Stimulated activated naive CD8-positive, alpha-beta T cell treated with anti-CD3 and anti-CD28 coated beads, Interleukin-15, Interleukin-2, amounts not matched to agents 100 ng/mL and 50 ng/mL, for 24 hours (primary cell): ENCODE measurements at regions not wholly inside any gene's neighbourhood (a gene's known extent, or its start where the extent isn't known, plus 50 kb on each side); places are given as distances from the start of the nearest gene placed in this dataset.
A peak's percentile ranks its signal among the peaks of the same experiment; 100 is the strongest.

Source experiments
- H3K27ac Mint-ChIP-seq: one replicate; pipeline ENCODE4 v1.8.0; 2021; ENCODE audit warnings: mild to moderate bottlenecking, mixed read lengths
- H3K27me3 Mint-ChIP-seq: one replicate; pipeline ENCODE4 v1.8.0; 2021; ENCODE audit warnings: mixed read lengths
- H3K36me3 Mint-ChIP-seq: one replicate; pipeline ENCODE4 v1.8.0; 2021; ENCODE audit warnings: low read depth, mixed read lengths
- H3K4me1 Mint-ChIP-seq: one replicate; pipeline ENCODE4 v1.8.0; 2021; ENCODE audit warnings: low read depth, mixed read lengths
- H3K4me3 Mint-ChIP-seq: one replicate; pipeline ENCODE4 v1.8.0; 2021; ENCODE audit warnings: mild to moderate bottlenecking, mixed read lengths
- H3K9me3 Mint-ChIP-seq: one replicate; pipeline ENCODE4 v1.8.0; 2021; ENCODE audit warnings: mixed read lengths

DNA sequence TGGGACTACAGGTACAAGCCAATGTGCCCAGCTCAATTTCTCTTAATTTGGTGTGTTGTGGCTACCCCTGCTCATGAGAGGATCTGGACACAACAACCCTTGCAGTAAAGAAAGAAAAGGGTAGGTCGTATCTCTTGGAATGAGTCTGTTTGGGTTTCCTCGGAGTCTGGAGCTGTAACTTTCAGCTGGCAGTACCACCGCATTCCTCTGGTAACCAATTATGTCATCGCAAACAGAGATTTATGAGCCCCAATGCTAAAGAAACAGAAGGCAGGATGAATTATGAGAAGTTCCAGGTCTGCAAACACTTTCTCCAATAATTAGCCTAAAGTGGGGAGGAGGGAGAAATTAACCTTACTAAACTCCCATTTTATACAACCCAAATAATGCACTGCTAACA is 186.6 kb upstream of the NRP1 start:
- Mint-ChIP-seq H3K27me3 (peaks cover 28% of the 10 kb centered on the region), H3K9me3 (no peaks in the 10 kb centered on the region), H3K4me3 (no peak overlapping the region), H3K36me3 (no peaks in the 10 kb centered on the region), H3K4me1 (no peaks in the 10 kb centered on the region), H3K27ac (no peak overlapping the region)

- Mint-ChIP-seq H3K27me3 (peaks cover 28% of the 10 kb centered on the region), H3K36me3 (no peaks in the 10 kb centered on the region), H3K27ac (no peak overlapping the region), H3K9me3 (no peaks in the 10 kb centered on the region), H3K4me1 (no peaks in the 10 kb centered on the region), H3K4me3 (no peak overlapping the region)
Measured at GRCh38 chr10:33520223-33520622, 185.8 kb upstream of the NRP1 start.

DNA sequence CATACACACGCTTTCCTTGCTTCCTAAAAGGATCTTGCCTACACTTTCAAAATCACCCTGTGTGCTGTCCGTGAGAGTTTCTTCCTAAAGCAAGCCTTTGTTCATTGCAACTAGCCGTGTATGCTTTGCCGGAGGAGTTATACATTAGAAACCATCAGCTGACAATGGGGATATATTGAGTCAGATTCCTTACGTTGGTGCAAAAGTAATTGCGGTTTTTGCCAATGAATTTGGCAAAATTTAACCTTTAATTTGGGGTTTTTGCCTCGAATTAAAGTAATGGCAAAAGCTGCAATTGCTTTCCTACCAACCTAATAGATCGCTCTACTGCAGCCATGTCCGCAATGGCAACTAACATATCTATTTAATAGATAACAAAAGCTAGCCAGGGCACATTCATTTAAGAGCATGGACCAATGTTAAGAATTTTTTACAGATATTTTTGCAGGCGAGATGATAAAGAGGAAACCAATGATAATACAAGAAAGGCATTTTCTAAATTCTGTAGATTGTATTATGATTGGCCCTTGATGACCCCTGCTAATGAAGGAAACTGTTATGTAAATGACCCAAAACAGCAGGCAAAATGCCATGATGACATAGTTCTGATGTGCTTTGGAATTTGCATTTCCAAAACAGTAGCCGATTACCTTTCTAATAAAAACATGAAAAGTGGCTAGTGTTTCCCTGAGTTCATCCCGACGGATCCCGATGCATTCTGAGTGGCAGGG is 184.8 kb upstream of the NRP1 start:
- Mint-ChIP-seq H3K27ac (no peak overlapping the region), H3K4me3 (no peak overlapping the region), H3K27me3 (peaks cover 28% of the 10 kb centered on the region), H3K36me3 (no peaks in the 10 kb centered on the region), H3K9me3 (no peaks in the 10 kb centered on the region), H3K4me1 (no peaks in the 10 kb centered on the region)

- no peaks in the 10 kb centered on the region for H3K9me3 Mint-ChIP-seq
- H3K36me3 Mint-ChIP-seq: no peaks in the 10 kb centered on the region
- H3K27ac Mint-ChIP-seq: no peak overlapping the region
- H3K4me1 Mint-ChIP-seq: peaks cover 17% of the 10 kb centered on the region
- H3K4me3 Mint-ChIP-seq: no peak overlapping the region
- no peaks in the 10 kb centered on the region for H3K27me3 Mint-ChIP-seq
Measured at GRCh38 chr10:33510206-33510605, 175.7 kb upstream of the NRP1 start.

- Mint-ChIP-seq H3K27me3 (peaks cover 7% of the 10 kb centered on the region), H3K4me3 (no peak overlapping the region), H3K36me3 (no peaks in the 10 kb centered on the region), H3K4me1 (peaks cover 17% of the 10 kb centered on the region), H3K27ac (peak overlapping the region; percentile 37), H3K9me3 (no peaks in the 10 kb centered on the region)
Measured at GRCh38 chr10:33509231-33509831, 174.9 kb upstream of the NRP1 start.

DNA sequence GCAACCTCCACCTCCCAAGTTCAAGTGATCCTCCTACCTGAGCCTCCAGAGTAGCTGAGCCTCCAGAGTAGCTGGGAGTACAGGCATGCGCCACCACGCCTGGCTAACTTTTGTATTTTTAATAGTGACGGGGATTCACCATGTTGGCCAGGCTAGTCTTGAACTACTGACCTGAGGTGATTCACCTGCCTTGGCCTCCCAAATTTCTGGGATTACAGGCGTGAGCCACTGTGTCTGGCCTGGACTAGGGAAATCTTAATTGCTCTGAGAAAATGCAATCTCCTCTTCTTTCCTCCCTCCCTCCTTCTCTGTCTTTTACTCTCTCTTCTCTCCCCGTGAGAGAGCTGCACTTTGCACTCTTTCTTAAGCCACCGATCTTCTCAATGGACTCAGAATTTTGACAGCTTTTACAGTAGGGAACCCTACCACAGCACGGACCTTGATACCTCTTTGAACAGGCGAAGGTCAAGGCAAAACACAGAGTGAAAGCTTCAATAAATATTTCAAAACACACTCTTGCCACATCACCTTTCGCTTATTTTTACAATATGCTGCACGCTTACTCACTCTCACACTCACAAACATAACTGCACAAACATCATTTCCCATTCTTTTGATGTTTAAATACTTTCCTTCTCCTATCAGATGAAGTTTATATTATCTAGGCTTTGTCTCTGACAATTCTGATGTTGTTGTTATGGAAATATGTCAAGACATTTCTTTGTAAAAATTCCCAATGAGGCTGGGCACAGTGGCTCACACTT is 173.4 kb upstream of the NRP1 start:
- Mint-ChIP-seq H3K27me3 (peaks cover 7% of the 10 kb centered on the region), H3K9me3 (no peaks in the 10 kb centered on the region), H3K4me3 (no peak overlapping the region), H3K27ac (no peak overlapping the region), H3K4me1 (peaks cover 17% of the 10 kb centered on the region), H3K36me3 (no peaks in the 10 kb centered on the region)

DNA sequence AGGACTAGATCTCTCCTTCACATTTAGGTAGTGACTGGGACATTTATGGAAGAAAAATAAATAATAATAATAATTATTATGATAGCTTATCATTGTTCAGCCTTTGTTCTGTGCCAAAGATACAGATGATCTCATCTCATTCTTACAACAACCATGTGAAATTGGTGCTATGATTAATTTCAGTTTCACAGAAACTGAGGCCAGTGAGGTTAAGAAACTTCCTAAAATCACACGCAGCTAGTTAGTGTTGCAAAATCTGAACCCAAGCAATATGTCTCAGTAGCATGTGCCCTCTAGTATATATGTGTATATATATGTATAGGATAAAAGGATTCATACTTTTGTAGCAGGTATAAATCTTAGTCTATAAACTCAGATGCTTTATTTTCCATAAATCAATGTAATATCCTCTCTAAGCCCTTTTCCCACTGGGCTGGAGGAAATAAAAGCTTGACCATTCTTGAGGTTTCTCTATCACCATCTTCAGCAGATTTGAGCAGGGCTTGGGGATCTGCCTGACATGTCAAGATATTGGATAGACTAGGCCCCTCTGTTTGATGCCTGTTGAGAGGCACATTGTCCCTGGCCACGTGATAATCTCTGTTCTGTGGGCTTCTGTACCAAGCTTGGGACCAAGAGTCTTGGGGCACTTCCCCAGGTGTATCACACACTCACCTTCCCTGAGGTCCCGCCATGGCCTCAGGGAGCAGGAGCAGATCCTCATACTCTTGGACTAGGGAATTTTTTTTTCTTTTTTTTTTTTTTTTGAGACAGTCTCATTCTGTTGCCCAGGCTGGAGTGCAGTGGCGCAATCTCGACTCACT is 172.6 kb upstream of the NRP1 start:
- Mint-ChIP-seq H3K9me3 (no peaks in the 10 kb centered on the region), H3K27ac (no peak overlapping the region), H3K36me3 (no peaks in the 10 kb centered on the region), H3K4me3 (no peak overlapping the region), H3K27me3 (peaks cover 7% of the 10 kb centered on the region), H3K4me1 (peaks cover 17% of the 10 kb centered on the region)

GRCh38 chr10:33506391-33506790 is 171.9 kb upstream of the NRP1 start:
- H3K27me3 Mint-ChIP-seq: peaks cover 7% of the 10 kb centered on the region
- H3K9me3 Mint-ChIP-seq: no peaks in the 10 kb centered on the region
- no peak overlapping the region for H3K4me3 Mint-ChIP-seq
- H3K36me3 Mint-ChIP-seq: no peaks in the 10 kb centered on the region
- peaks cover 17% of the 10 kb centered on the region for H3K4me1 Mint-ChIP-seq
- no peak overlapping the region for H3K27ac Mint-ChIP-seq

- no peak overlapping the region for H3K27ac Mint-ChIP-seq
- no peaks in the 10 kb centered on the region for H3K36me3 Mint-ChIP-seq
- H3K4me1 Mint-ChIP-seq: no peaks in the 10 kb centered on the region
- peaks cover 19% of the 10 kb centered on the region for H3K27me3 Mint-ChIP-seq
- no peaks in the 10 kb centered on the region for H3K9me3 Mint-ChIP-seq
- no peak overlapping the region for H3K4me3 Mint-ChIP-seq
Measured at GRCh38 chr10:33501161-33501560, 166.7 kb upstream of the NRP1 start.

- H3K4me3 Mint-ChIP-seq: no peak overlapping the region
- H3K36me3 Mint-ChIP-seq: no peaks in the 10 kb centered on the region
- peaks cover 16% of the 10 kb centered on the region for H3K27me3 Mint-ChIP-seq
- H3K27ac Mint-ChIP-seq: no peak overlapping the region
- no peaks in the 10 kb centered on the region for H3K9me3 Mint-ChIP-seq
- no peaks in the 10 kb centered on the region for H3K4me1 Mint-ChIP-seq
Measured at GRCh38 chr10:33498391-33498891, 164.0 kb upstream of the NRP1 start.

GRCh38 chr10:33497338-33497737 is 162.9 kb upstream of the NRP1 start:
- Mint-ChIP-seq H3K9me3 (no peaks in the 10 kb centered on the region), H3K27me3 (peaks cover 16% of the 10 kb centered on the region), H3K4me3 (no peak overlapping the region), H3K4me1 (no peaks in the 10 kb centered on the region), H3K36me3 (no peaks in the 10 kb centered on the region), H3K27ac (no peak overlapping the region)

DNA sequence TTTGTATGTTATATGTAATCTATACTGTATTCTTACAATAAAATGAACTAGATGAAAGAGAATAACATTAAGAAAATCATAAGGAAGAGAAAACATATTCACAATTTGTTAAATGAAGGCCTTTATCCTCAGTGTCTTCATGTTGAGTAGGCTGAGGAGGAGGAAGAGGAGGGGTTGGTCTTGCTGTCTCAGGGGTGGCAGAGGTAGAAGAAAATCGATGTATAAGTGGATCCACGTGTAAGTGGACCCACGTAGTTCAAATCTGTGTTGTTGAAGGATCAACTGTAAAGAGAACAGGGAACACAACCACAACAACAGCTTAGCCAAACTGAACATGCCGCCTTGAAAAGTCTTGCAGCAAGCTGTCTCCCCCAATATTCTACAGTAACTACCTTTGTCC is 161.6 kb upstream of the NRP1 start:
- Mint-ChIP-seq H3K9me3 (no peaks in the 10 kb centered on the region), H3K4me3 (no peak overlapping the region), H3K27ac (no peak overlapping the region), H3K4me1 (no peaks in the 10 kb centered on the region), H3K36me3 (no peaks in the 10 kb centered on the region), H3K27me3 (peaks cover 16% of the 10 kb centered on the region)

GRCh38 chr10:33494694-33495265 is 160.3 kb upstream of the NRP1 start:
- H3K27me3 Mint-ChIP-seq: peaks cover 16% of the 10 kb centered on the region
- H3K27ac Mint-ChIP-seq: no peak overlapping the region
- H3K4me1 Mint-ChIP-seq: no peaks in the 10 kb centered on the region
- no peak overlapping the region for H3K4me3 Mint-ChIP-seq
- no peaks in the 10 kb centered on the region for H3K9me3 Mint-ChIP-seq
- H3K36me3 Mint-ChIP-seq: no peaks in the 10 kb centered on the region

GRCh38 chr10:33493978-33494377 is 159.5 kb upstream of the NRP1 start:
- Mint-ChIP-seq H3K27ac (no peak overlapping the region), H3K4me3 (no peak overlapping the region), H3K27me3 (peaks cover 16% of the 10 kb centered on the region), H3K36me3 (no peaks in the 10 kb centered on the region), H3K9me3 (no peaks in the 10 kb centered on the region), H3K4me1 (no peaks in the 10 kb centered on the region)
